ENCODE measurements at regions not wholly inside any gene's neighbourhood (a gene's known extent, or its start where the extent isn't known, plus 50 kb on each side); places are given as distances from the start of the nearest gene placed in this dataset.

GRCh38 chr14:88940671-88941070 is 116.2 kb downstream of the TTC8 start:
- TF ChIP-seq CTCF (IDR thresholded peaks at IDR 0.05; ENCODE audit: insufficient read depth, low read depth, low read length), result no peak
- TF ChIP-seq EZH2 (IDR thresholded peaks at IDR 0.05; ENCODE audit: insufficient read depth, low read length), result no peak

All from astrocyte (in vitro differentiated cells and primary cell).